HG02970 (cell line): ENCODE measurements at regions not wholly inside any gene's neighbourhood (a gene's known extent, or its start where the extent isn't known, plus 50 kb on each side); places are given as distances from the start of the nearest gene placed in this dataset.

Source experiments
- ATAC-seq: cut with Tn5 transposase; IDR thresholded peaks from one replicate; pipeline ENCODE4 v1.9.1; 2021; ENCODE audit warnings: mild to moderate bottlenecking, moderate library complexity, moderate number of reproducible peaks; ENCODE audit not compliant: unreplicated experiment, low FRiP score

GRCh38 chr3:177300039-177300833, 103.0 kb upstream of the TBL1XR1 start:
- ATAC-seq, result peak; percentile 70

- no peak for ATAC-seq
Observed at GRCh38 chr3:177300842-177301241, 103.6 kb upstream of the TBL1XR1 start.

- ATAC-seq, result no peak
Observed at GRCh38 chr3:177306252-177306651, 109.0 kb upstream of the TBL1XR1 start.

- ATAC-seq, result no peak
Observed at GRCh38 chr3:177307391-177307790, 110.1 kb upstream of the TBL1XR1 start.

- ATAC-seq, result no peak
Observed at GRCh38 chr3:177307826-177308225, 110.5 kb upstream of the TBL1XR1 start.

GRCh38 chr3:177308286-177308685, 111.0 kb upstream of the TBL1XR1 start:
- no peak for ATAC-seq

GRCh38 chr3:177308911-177309310, 111.6 kb upstream of the TBL1XR1 start:
- no peak for ATAC-seq

GRCh38 chr3:177312491-177312890, 115.2 kb upstream of the TBL1XR1 start:
- ATAC-seq, result no peak

GRCh38 chr3:177314897-177315296, 117.6 kb upstream of the TBL1XR1 start:
- no peak for ATAC-seq

GRCh38 chr3:177317247-177317646, 120.0 kb upstream of the TBL1XR1 start:
- no peak for ATAC-seq

GRCh38 chr3:177318559-177318958, 121.3 kb upstream of the TBL1XR1 start:
- ATAC-seq, result no peak

GRCh38 chr3:177320765-177321247, 123.5 kb upstream of the TBL1XR1 start:
- ATAC-seq, result peak; percentile 42

- ATAC-seq, result no peak
Observed at GRCh38 chr3:177321819-177322218, 124.5 kb upstream of the TBL1XR1 start.

GRCh38 chr3:177322881-177323280, 125.6 kb upstream of the TBL1XR1 start:
- ATAC-seq, result no peak

GRCh38 chr3:177329854-177330253, 132.6 kb upstream of the TBL1XR1 start:
- ATAC-seq, result no peak

- no peak for ATAC-seq
Observed at GRCh38 chr3:177330779-177331178, 133.5 kb upstream of the TBL1XR1 start.

- ATAC-seq, result no peak
Observed at GRCh38 chr3:177331203-177331835, 134.0 kb upstream of the TBL1XR1 start.

- no peak for ATAC-seq
Observed at GRCh38 chr3:177332955-177333354, 135.7 kb upstream of the TBL1XR1 start.

- no peak for ATAC-seq
Observed at GRCh38 chr3:177333533-177334520, 136.5 kb upstream of the TBL1XR1 start.

GRCh38 chr3:177334803-177335202, 137.5 kb upstream of the TBL1XR1 start:
- no peak for ATAC-seq

GRCh38 chr3:177335728-177336127, 138.4 kb upstream of the TBL1XR1 start:
- no peak for ATAC-seq
